Mucosa of descending colon (tissue), 3 donors: ENCODE measurements at regions not wholly inside any gene's neighbourhood (a gene's known extent, or its start where the extent isn't known, plus 50 kb on each side); places are given as distances from the start of the nearest gene placed in this dataset.

Source experiments
- ATAC-seq: fragments of 200-7000 bp; cut with Tn5 transposase; one replicate; pipeline ENCODE4 v1.9.1; 2020; ENCODE audit warnings: mild to moderate bottlenecking, moderate library complexity
- DNase-seq, 3 donors: peaks; one replicate each; pipeline ENCODE4 v3.0.0-alpha.2; 2020
- H3K36me3 ChIP-seq: fragments of 200-600 bp; one replicate; pipeline ENCODE4 v1.8.0; 2021; ENCODE audit warnings: low read depth, mild to moderate bottlenecking
- H3K4me1 ChIP-seq: fragments of 200-600 bp; one replicate; pipeline ENCODE4 v1.8.0; 2021; ENCODE audit warnings: low read depth, mild to moderate bottlenecking
- H3K4me3 ChIP-seq: fragments of 200-600 bp; one replicate; pipeline ENCODE4 v1.8.0; 2021; ENCODE audit warnings: mild to moderate bottlenecking
- H3K9me3 ChIP-seq: fragments of 200-600 bp; one replicate; pipeline ENCODE4 v1.8.0; 2021; ENCODE audit warnings: mild to moderate bottlenecking
- intact Hi-C, 2 donors: fragments of 100-400 bp; cut with DNase I in 1 of 2; cut with micrococcal nuclease in 1 of 2; formaldehyde crosslinking; loops; one replicate each; pipeline versions ENCODE4 v1.11.0 to v1.11.1; 2022; cut with DNase I, micrococcal nuclease
- TF ChIP-seq, protein P1 (sequence below): fragments of 200-600 bp; IDR thresholded peaks from one replicate; pipeline ENCODE4 v1.8.0; 2022; ENCODE audit warnings: antibody characterized with exemption, mild to moderate bottlenecking
- donor health status: DM: no; HTN: no; CAD: no; lungs with moderate emphysema.
- donor health status: DM: no; HTN: no; CAD: no.
- donor health status: DM: no; HTN: yes; CAD: no.

DNA sequence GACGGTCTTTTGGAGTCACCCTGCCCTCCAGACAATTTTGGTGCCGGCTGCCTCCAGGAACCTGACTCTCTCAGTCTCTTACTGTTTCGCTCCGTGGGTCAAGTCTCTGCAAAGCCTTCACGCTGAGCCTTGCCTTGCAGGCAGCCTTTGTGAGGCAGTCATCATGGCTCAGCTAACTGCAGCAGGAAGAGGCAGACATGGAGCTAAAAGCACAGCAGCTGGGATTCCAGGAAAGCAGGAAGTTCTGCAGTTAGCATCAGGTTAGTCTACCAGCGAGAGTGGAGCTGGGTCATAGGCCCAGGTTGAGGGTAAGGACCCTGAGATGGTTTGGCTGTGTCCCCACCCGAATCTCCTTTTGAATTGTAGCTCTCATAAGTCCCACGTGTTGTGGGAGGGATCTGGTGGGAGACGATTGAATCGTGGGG is 305.4 kb downstream of the PCNX1 start:
- no peak for DNase-seq
- intact Hi-C loops = no loop called here
- TF ChIP-seq, protein P1, sequence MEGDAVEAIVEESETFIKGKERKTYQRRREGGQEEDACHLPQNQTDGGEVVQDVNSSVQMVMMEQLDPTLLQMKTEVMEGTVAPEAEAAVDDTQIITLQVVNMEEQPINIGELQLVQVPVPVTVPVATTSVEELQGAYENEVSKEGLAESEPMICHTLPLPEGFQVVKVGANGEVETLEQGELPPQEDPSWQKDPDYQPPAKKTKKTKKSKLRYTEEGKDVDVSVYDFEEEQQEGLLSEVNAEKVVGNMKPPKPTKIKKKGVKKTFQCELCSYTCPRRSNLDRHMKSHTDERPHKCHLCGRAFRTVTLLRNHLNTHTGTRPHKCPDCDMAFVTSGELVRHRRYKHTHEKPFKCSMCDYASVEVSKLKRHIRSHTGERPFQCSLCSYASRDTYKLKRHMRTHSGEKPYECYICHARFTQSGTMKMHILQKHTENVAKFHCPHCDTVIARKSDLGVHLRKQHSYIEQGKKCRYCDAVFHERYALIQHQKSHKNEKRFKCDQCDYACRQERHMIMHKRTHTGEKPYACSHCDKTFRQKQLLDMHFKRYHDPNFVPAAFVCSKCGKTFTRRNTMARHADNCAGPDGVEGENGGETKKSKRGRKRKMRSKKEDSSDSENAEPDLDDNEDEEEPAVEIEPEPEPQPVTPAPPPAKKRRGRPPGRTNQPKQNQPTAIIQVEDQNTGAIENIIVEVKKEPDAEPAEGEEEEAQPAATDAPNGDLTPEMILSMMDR = no peak
- no peaks in the 10 kb centered on the region for H3K4me1 ChIP-seq
- no peak for ATAC-seq
- no peak overlapping the region for H3K4me3 ChIP-seq
- H3K36me3 ChIP-seq = no peaks in the 10 kb centered on the region
- peaks cover 3% of the 10 kb centered on the region for H3K9me3 ChIP-seq

DNA sequence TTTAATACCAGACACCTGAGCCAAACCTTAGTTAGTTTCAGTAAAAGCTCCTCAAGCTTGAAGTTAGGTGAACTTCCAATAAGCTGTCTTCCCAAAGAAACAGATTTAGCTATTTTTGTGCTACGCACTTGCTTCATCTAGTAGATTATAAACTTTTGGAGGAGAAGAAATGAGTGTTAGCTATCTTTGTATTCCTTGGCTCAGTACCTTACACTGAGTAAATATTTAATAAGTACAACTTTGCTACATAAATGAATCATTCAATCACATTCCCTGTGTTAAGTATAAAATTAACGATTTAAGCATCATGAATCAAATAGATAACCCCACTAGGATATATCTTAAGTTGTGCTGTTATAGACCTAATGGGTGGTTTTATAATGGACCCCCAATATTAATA is 307.0 kb downstream of the PCNX1 start:
- no peaks in the 10 kb centered on the region for H3K36me3 ChIP-seq
- peaks cover 3% of the 10 kb centered on the region for H3K9me3 ChIP-seq
- DNase-seq (no peak), ATAC-seq (no peak)
- intact Hi-C loops = no loop called here
- H3K4me1 ChIP-seq = no peaks in the 10 kb centered on the region
- TF ChIP-seq, protein P1 = no peak
- H3K4me3 ChIP-seq = no peak overlapping the region

DNA sequence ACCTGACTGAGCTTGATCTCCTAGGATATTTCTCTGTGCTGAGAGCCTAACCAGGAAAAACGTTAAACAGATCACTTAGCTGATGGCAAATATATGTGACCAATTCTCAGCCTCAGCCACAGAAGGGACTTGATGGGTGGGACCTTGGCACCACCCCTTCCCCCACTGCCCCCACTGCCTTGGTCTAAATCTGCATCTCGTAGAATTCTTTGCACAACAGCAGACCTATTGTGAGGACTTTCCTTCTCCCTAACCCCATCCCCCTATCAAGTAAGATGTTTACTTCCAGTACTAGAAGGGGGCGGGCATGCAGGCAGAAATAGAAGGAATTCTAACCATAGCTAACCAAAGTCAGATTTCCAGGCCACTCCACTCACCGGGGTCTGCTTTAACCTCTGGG is 313.2 kb downstream of the PCNX1 start:
- Histone ChIP-seq H3K36me3 (no peaks in the 10 kb centered on the region), H3K4me3 (no peak overlapping the region), H3K9me3 (peaks cover 3% of the 10 kb centered on the region), H3K4me1 (no peaks in the 10 kb centered on the region)
- no peak for DNase-seq
- ATAC-seq = no peak
- TF ChIP-seq, protein P1 = no peak
- intact Hi-C loops = no loop called here

DNA sequence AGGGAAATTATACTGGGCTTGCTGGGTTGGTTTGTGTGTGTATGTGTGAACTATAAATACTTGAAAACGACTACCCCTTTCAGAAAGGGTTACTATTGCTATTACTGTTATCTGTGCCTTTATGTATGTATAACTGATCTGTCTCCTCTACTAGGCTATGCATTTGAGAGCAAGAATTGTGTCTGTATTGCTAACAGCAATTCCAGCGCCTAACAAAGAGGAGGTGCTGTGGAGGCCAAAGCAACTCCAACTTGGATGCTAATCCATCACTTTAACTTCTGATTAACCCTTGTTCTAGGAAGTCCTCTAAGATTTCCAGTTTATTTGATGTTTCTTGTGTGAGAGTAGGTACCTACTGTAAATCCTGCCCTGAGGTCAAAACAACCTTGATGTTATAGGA is 313.9 kb downstream of the PCNX1 start:
- no peak for DNase-seq

DNA sequence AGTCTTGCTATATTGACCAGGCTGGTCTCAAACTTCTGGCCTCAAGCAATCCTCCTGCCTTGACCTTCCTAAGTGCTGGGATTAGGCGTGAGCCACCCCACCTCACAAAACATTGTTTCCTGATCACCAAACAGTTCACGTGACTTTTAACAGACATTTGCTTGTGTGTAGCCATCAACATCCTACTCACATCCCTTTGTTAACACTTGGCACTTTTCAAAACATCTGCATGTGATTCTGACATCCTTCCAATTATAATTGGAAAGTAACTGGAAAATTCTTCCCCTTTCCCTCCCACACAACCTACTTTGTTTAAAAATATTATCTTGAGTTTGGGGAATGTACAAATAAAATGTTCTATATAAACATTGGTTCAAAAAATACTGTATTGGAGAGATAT is 317.9 kb downstream of the PCNX1 start:
- DNase-seq = no peak
- Histone ChIP-seq H3K36me3 (no peaks in the 10 kb centered on the region), H3K9me3 (no peaks in the 10 kb centered on the region), H3K4me3 (no peak overlapping the region), H3K4me1 (no peaks in the 10 kb centered on the region)
- TF ChIP-seq, protein P1 = no peak
- intact Hi-C loops = no loop called here
- no peak for ATAC-seq

More for the DNA sequence above, 313.9 kb downstream of the PCNX1 start:
- intact Hi-C loops = no loop called here
- peaks cover 3% of the 10 kb centered on the region for H3K9me3 ChIP-seq
- ATAC-seq = no peak
- no peak overlapping the region for H3K4me3 ChIP-seq
- no peaks in the 10 kb centered on the region for H3K4me1 ChIP-seq
- no peaks in the 10 kb centered on the region for H3K36me3 ChIP-seq
- TF ChIP-seq, protein P1 = no peak

DNA sequence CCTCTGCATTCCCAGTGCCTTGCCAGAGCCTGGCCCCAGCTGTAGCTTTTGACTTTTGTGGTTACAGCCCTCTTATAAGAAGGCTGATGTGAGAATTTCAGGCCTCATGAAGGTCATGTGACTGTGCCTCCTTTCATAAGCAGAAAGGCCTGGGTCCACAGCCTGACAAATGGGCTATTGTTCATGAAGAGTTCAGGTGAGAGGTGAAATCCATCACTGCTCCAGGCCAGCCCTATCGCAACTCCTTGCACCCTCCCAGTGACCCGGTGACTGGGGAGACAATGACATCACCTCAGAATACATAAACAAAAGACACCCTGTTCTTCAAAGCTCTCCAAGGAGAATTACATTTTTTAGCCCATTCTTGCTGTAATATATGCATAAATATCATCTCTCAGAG is 321.5 kb downstream of the PCNX1 start:
- intact Hi-C loops = no loop called here
- H3K9me3 ChIP-seq = no peaks in the 10 kb centered on the region
- no peaks in the 10 kb centered on the region for H3K4me1 ChIP-seq
- no peaks in the 10 kb centered on the region for H3K36me3 ChIP-seq
- ATAC-seq = no peak
- DNase-seq = no peak
- TF ChIP-seq, protein P1 = no peak
- no peak overlapping the region for H3K4me3 ChIP-seq
